Choroid plexus epithelial cell (primary cell): ENCODE measurements at regions not wholly inside any gene's neighbourhood (a gene's known extent, or its start where the extent isn't known, plus 50 kb on each side); places are given as distances from the start of the nearest gene placed in this dataset.

Experiments
- DNase-seq: peaks from one replicate; pipeline ENCODE4 v3.0.0-alpha.2; 2010; ENCODE audit warnings: low read depth
- H3K4me3 ChIP-seq: 2 replicates; pipeline ENCODE4 v1.5.1; 2011; ENCODE audit warnings: low read depth, mild to moderate bottlenecking, control low read depth, low read length, moderate library complexity
- CTCF ChIP-seq: conservative IDR thresholded peaks from 2 replicates; pipeline ENCODE4 v1.5.1; 2011; ENCODE audit warnings: low read depth, mild to moderate bottlenecking, control low read depth, inconsistent platforms, low read length, moderate library complexity

- no peak overlapping the region for H3K4me3 ChIP-seq
- DNase-seq: no peak
- TF ChIP-seq CTCF: no peak
Observed at GRCh38 chr1:2857521-2857920, 56.0 kb upstream of the TTC34 start.

- no peak for TF ChIP-seq CTCF
- no peak for DNase-seq
- no peak overlapping the region for H3K4me3 ChIP-seq
Observed at GRCh38 chr1:2858676-2859075, 57.2 kb upstream of the TTC34 start.

- H3K4me3 ChIP-seq: no peak overlapping the region
- DNase-seq: no peak
- no peak for TF ChIP-seq CTCF
Observed at GRCh38 chr1:2859219-2859880, 57.9 kb upstream of the TTC34 start.

GRCh38 chr1:2859881-2860430, 58.5 kb upstream of the TTC34 start:
- TF ChIP-seq CTCF: no peak
- no peak for DNase-seq
- no peak overlapping the region for H3K4me3 ChIP-seq

GRCh38 chr1:2860476-2861142, 59.1 kb upstream of the TTC34 start:
- no peak for TF ChIP-seq CTCF
- no peak overlapping the region for H3K4me3 ChIP-seq
- no peak for DNase-seq

GRCh38 chr1:2861143-2861987, 59.9 kb upstream of the TTC34 start:
- no peak for TF ChIP-seq CTCF
- DNase-seq: no peak
- H3K4me3 ChIP-seq: no peak overlapping the region
